ENCODE measurements at regions not wholly inside any gene's neighbourhood (a gene's known extent, or its start where the extent isn't known, plus 50 kb on each side); places are given as distances from the start of the nearest gene placed in this dataset.
"Not testable (repeated sequence)": the region's sequence is repeated elsewhere in the genome, so short reads cannot be mapped to it uniquely, and the experiment has no call there.

GRCh38 chr11:45000918-45001317, 50.2 kb upstream of the TP53I11 start:
- no peaks in the 10 kb centered on the region for H3K9me3 Mint-ChIP-seq
- H3K27ac Mint-ChIP-seq: peak overlapping the region in 1 of 2 donors; percentile 54

DNA sequence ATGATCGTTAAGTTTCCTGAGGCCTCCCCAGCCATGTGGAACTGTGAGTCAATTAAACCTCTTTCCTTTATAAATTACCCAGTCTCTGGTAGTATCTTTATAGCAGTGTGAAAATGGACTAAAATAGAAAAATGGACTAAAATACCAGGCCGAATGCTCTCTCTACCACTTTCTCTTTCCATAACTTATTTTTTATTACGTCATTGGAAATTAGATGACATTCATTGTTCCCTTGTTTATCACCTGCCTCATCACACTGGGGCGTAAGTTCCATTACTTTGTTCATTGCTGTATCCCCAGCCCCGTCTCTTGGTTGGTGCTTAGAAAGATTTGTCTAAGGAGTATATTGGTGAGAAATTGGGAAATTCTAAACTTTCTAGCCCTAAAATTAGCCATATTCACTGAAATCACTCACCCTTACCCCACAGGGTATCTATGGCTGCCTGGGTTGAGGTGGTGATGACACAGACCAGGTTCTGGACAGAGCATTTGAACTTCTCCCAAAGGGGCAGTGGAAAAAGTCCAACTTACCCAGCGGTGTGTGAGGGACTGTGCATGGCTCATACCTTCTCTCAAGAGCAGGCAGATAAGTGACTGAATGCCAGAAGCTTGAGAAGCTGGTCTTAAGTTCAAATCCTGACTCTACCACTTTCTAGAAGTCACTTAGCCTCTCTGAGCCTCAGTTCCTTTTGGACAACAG, 50.9 kb upstream of the TP53I11 start:
- H3K4me1 Mint-ChIP-seq (ENCODE audit: low read depth in 2 of 2): peaks cover 0 to 4% of the 10 kb centered on the region in 2 donors
- peaks cover 0 to 9% of the 10 kb centered on the region in 2 donors for H3K27me3 Mint-ChIP-seq
- ATAC-seq (replicated peaks) (no peak), DNase-seq (no peak)
- no peaks in the 10 kb centered on the region for H3K9me3 Mint-ChIP-seq
- peak overlapping the region in 1 of 2 donors; percentile 54 for H3K27ac Mint-ChIP-seq
- no peak overlapping the region for H3K4me3 Mint-ChIP-seq
- no peaks in the 10 kb centered on the region for H3K36me3 Mint-ChIP-seq (ENCODE audit: insufficient read depth)

More at GRCh38 chr11:45000918-45001317, 50.2 kb upstream of the TP53I11 start:
- H3K4me3 Mint-ChIP-seq: no peak overlapping the region
- DNase-seq (no peak), ATAC-seq (replicated peaks) (no peak)
- no peaks in the 10 kb centered on the region for H3K36me3 Mint-ChIP-seq (ENCODE audit: insufficient read depth)
- H3K27me3 Mint-ChIP-seq: peaks cover 0 to 9% of the 10 kb centered on the region in 2 donors
- peaks cover 0 to 4% of the 10 kb centered on the region in 2 donors for H3K4me1 Mint-ChIP-seq (ENCODE audit: low read depth in 2 of 2)

- H3K4me1 Mint-ChIP-seq (ENCODE audit: low read depth in 2 of 2): peaks cover 0 to 2% of the 10 kb centered on the region in 2 donors
- no peaks in the 10 kb centered on the region for H3K36me3 Mint-ChIP-seq (ENCODE audit: insufficient read depth)
- no peak for ATAC-seq (replicated peaks)
- H3K4me3 Mint-ChIP-seq: no peak overlapping the region
- H3K9me3 Mint-ChIP-seq: no peaks in the 10 kb centered on the region
- H3K27me3 Mint-ChIP-seq: peaks cover 5 to 9% of the 10 kb centered on the region in 2 donors
- DNase-seq: no peak
- H3K27ac Mint-ChIP-seq: no peak overlapping the region
Measured at GRCh38 chr11:45005106-45005505, 54.4 kb upstream of the TP53I11 start.

- Mint-ChIP-seq H3K27ac (no peak overlapping the region), H3K27me3 (peaks cover 0 to 5% of the 10 kb centered on the region in 2 donors), H3K9me3 (no peaks in the 10 kb centered on the region), H3K36me3 (ENCODE audit: insufficient read depth) (no peaks in the 10 kb centered on the region), H3K4me1 (ENCODE audit: low read depth in 2 of 2) (peaks cover under 1 to 1% of the 10 kb centered on the region in 2 donors), H3K4me3 (no peak overlapping the region)
- no peak for ATAC-seq (replicated peaks)
- no peak for DNase-seq
Measured at GRCh38 chr11:45007011-45007410, 56.3 kb upstream of the TP53I11 start.

DNA sequence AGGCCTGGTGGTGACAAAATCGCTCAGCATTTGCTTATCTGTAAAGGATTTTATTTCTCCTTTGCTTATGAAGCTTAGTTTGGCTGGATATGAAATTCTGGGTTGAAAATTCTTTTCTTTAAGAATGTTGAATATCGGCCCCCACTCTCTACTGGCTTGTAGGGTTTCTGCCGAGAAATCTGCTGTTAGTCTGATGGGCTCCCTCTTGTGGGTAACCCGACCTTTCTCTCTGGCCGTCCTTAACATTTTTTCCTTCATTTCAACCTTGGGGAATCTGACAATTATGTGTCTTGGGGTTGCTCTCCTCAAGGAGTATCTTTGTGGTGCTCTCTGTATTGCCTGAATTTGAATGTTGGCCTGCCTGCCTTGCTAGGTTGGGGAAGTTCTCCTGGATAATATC, 65.3 kb upstream of the TP53I11 start:
- not testable (repeated sequence) for ATAC-seq (replicated peaks); H3K36me3 Mint-ChIP-seq (ENCODE audit: insufficient read depth); H3K4me3 Mint-ChIP-seq; DNase-seq; H3K27ac Mint-ChIP-seq
- Mint-ChIP-seq H3K9me3 (peaks cover 3 to 24% of the 10 kb centered on the region in 2 donors), H3K27me3 (peaks cover 19 to 29% of the 10 kb centered on the region in 2 donors), H3K4me1 (ENCODE audit: low read depth in 2 of 2) (peaks cover 15 to 21% of the 10 kb centered on the region in 2 donors)

DNA sequence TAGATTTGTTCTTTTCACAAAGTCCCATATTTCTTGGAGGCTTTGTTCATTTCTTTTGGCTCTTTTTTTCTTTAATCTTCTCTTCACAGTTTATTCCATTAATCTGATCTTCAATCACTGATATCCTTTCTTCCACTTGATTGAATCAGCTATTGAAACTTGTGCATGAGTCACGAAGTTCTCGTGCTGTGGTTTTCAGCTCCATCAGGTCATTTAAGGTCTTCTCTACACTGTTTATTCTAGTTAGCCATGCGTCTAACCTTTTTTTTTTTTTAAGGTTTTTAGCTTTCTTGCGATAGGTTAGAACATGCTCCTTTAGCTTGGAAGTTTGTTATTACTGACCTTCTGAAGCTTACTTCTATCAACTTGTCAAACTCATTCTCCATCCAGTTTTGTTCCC, 65.8 kb upstream of the TP53I11 start:
- peaks cover 20 to 30% of the 10 kb centered on the region in 2 donors for H3K27me3 Mint-ChIP-seq
- H3K27ac Mint-ChIP-seq: not testable (repeated sequence)
- H3K9me3 Mint-ChIP-seq: peaks cover 3 to 24% of the 10 kb centered on the region in 2 donors

DNA sequence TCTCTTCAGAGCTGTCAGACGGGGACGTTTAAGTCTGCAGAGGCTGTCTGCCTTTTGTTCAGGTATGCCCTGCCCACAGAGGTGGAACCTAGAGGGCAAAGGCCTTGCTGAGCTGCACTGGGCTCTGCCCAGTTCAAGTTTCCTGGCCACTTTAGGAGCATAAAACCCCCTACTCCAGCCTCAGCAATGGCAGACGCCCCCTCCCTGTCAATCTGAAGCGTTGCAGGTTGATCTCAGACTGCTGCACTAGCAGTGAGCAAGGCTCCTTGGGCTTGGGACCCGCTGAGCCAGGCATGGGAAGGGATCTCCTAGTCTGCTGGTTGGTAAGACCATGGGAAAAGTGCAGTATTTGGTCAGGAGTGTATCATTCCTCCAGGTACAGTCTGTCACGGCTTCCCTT, 66.6 kb upstream of the TP53I11 start:
- no peak for ATAC-seq (replicated peaks)
- H3K4me1 Mint-ChIP-seq (ENCODE audit: low read depth in 2 of 2): peaks cover 12 to 17% of the 10 kb centered on the region in 2 donors
- no peak overlapping the region for H3K4me3 Mint-ChIP-seq
- H3K9me3 Mint-ChIP-seq: peaks cover 3 to 24% of the 10 kb centered on the region in 2 donors
- no peak overlapping the region for H3K27ac Mint-ChIP-seq
- H3K27me3 Mint-ChIP-seq: peaks cover 20 to 30% of the 10 kb centered on the region in 2 donors
- DNase-seq: no peak
- H3K36me3 Mint-ChIP-seq (ENCODE audit: insufficient read depth): no peaks in the 10 kb centered on the region

More for the DNA sequence above, 65.8 kb upstream of the TP53I11 start:
- DNase-seq; H3K4me3 Mint-ChIP-seq; H3K36me3 Mint-ChIP-seq (ENCODE audit: insufficient read depth); ATAC-seq (replicated peaks): not testable (repeated sequence)
- peaks cover 15 to 21% of the 10 kb centered on the region in 2 donors for H3K4me1 Mint-ChIP-seq (ENCODE audit: low read depth in 2 of 2)

DNA sequence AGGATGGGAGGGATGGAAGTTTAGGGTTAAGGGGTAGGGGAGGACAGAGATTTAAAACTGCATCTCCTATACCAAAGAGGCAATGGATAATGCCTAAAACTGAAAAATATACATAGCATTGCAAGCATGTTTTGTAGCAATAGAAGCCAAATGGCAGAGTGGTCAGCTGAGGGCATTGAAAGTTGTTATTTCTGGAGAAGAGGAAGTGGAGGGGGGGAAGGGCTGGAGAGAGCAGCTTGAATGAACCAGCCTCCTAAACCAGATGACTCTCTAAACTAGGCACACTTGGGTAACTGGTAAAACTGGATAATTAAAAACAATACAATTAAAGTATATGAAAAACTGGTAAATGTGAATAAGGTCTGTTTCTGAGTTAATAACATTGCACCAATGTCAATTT, 70.3 kb upstream of the TP53I11 start:
- Mint-ChIP-seq H3K4me1 (ENCODE audit: low read depth in 2 of 2) (peaks cover 8 to 10% of the 10 kb centered on the region in 2 donors), H3K4me3 (no peak overlapping the region), H3K9me3 (peaks cover 0 to 8% of the 10 kb centered on the region in 2 donors), H3K27me3 (peaks cover 20 to 30% of the 10 kb centered on the region in 2 donors), H3K36me3 (ENCODE audit: insufficient read depth) (peaks cover 2% of the 10 kb centered on the region), H3K27ac (no peak overlapping the region)
- ATAC-seq (replicated peaks): no peak
- no peak for DNase-seq

DNA sequence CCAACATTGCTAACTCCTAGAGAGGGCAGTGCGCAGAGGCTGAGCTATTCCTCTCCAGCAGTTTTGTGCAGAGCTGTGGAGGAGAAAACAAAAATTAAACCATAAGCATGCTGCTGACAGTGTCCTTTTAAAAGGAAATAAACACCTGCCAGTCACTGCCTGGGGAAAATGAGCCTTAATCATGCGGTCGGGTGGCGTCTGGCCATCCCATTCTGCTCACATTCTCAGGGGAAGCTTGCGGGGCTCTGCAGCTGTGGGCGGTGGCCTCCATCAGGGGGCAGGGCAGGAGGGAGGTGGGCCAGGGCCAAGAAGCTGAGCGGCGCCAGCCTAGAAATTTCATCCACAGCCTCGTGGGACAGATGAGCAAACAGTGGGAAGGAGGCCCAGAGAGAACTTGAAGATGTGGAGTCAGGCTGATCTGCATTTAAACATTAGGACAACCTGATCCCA, 71.0 kb upstream of the TP53I11 start:
- Mint-ChIP-seq H3K27me3 (peaks cover 20 to 26% of the 10 kb centered on the region in 2 donors), H3K36me3 (ENCODE audit: insufficient read depth) (peaks cover 2% of the 10 kb centered on the region), H3K4me3 (no peak overlapping the region), H3K4me1 (ENCODE audit: low read depth in 2 of 2) (peaks cover 11 to 13% of the 10 kb centered on the region in 2 donors), H3K27ac (no peak overlapping the region), H3K9me3 (peaks cover 0 to 2% of the 10 kb centered on the region in 2 donors)
- DNase-seq (no peak), ATAC-seq (replicated peaks) (no peak)

- H3K9me3 Mint-ChIP-seq: no peaks in the 10 kb centered on the region
- H3K4me1 Mint-ChIP-seq (ENCODE audit: low read depth in 2 of 2): peaks cover 9 to 11% of the 10 kb centered on the region in 2 donors
- H3K36me3 Mint-ChIP-seq (ENCODE audit: insufficient read depth): peaks cover 2% of the 10 kb centered on the region
- DNase-seq (no peak), ATAC-seq (replicated peaks) (no peak)
- H3K27me3 Mint-ChIP-seq: peaks cover 20 to 22% of the 10 kb centered on the region in 2 donors
- H3K4me3 Mint-ChIP-seq: no peak overlapping the region
- no peak overlapping the region for H3K27ac Mint-ChIP-seq
Measured at GRCh38 chr11:45022294-45023064, 71.8 kb upstream of the TP53I11 start.

DNA sequence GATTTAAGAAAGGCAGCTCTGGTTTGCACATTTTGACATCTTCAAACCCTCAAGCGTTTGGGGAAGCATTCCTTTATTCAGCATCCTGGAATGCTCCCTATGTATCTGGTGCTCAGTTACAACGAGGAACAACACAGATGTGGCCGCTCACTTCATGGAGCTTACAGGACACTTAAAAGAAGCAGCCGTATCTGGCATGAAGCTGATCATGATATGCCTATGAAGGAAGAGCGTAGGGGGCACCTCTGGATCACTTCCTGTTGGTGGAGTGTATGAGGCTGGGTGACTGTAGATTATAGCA, 72.3 kb upstream of the TP53I11 start:
- ATAC-seq (replicated peaks): no peak
- no peak for DNase-seq
- no peaks in the 10 kb centered on the region for H3K9me3 Mint-ChIP-seq
- H3K4me1 Mint-ChIP-seq (ENCODE audit: low read depth in 2 of 2): peaks cover 9 to 11% of the 10 kb centered on the region in 2 donors
- H3K27ac Mint-ChIP-seq: no peak overlapping the region
- peaks cover 2% of the 10 kb centered on the region for H3K36me3 Mint-ChIP-seq (ENCODE audit: insufficient read depth)
- no peak overlapping the region for H3K4me3 Mint-ChIP-seq
- peaks cover 20 to 22% of the 10 kb centered on the region in 2 donors for H3K27me3 Mint-ChIP-seq

- Mint-ChIP-seq H3K9me3 (no peaks in the 10 kb centered on the region), H3K36me3 (ENCODE audit: insufficient read depth) (peaks cover 2% of the 10 kb centered on the region), H3K4me3 (no peak overlapping the region), H3K27me3 (peaks cover 14 to 15% of the 10 kb centered on the region in 2 donors), H3K4me1 (ENCODE audit: low read depth in 2 of 2) (peaks cover 9 to 11% of the 10 kb centered on the region in 2 donors), H3K27ac (peak overlapping the region in 1 of 2 donors; percentile 10)
- no peak for DNase-seq
- ATAC-seq (replicated peaks): no peak
Measured at GRCh38 chr11:45024316-45024715, 73.6 kb upstream of the TP53I11 start.

- H3K27me3 Mint-ChIP-seq: peaks cover 9% of the 10 kb centered on the region in 2 donors
- DNase-seq (no peak), ATAC-seq (replicated peaks) (no peak)
- peak overlapping the region; percentile 15 to 30 for H3K27ac Mint-ChIP-seq
- H3K9me3 Mint-ChIP-seq: no peaks in the 10 kb centered on the region
- H3K4me3 Mint-ChIP-seq: no peak overlapping the region
- H3K36me3 Mint-ChIP-seq (ENCODE audit: insufficient read depth): peaks cover 2% of the 10 kb centered on the region
- peaks cover 9 to 11% of the 10 kb centered on the region in 2 donors for H3K4me1 Mint-ChIP-seq (ENCODE audit: low read depth in 2 of 2)
Measured at GRCh38 chr11:45024846-45025588, 74.3 kb upstream of the TP53I11 start.
